HEK293 (cell line): ENCODE measurements at regions not wholly inside any gene's neighbourhood (a gene's known extent, or its start where the extent isn't known, plus 50 kb on each side); places are given as distances from the start of the nearest gene placed in this dataset.
"Not testable (repeated sequence)": the region's sequence is repeated elsewhere in the genome, so short reads cannot be mapped to it uniquely, and the experiment has no call there.

Experiments
- CTCF ChIA-PET: fragments of 350-600 bp; formaldehyde crosslinking; extraction: SDS; loops from one replicate; lab custom pipeline; 2021; ENCODE audit warnings: antibody characterized with exemption; lab: Yijun Ruan, JAX
- POLR2A ChIA-PET: fragments of 300-600 bp; formaldehyde crosslinking; extraction: SDS; loops from one replicate; lab custom pipeline; 2020; ENCODE audit warnings: antibody characterized with exemption, inconsistent platforms; lab: Yijun Ruan, JAX
- H3K27ac ChIP-seq: fragments of 200-500 bp; sonication (Bioruptor generic); 2 replicates; pipeline ENCODE4 v1.5.1; 2014; ENCODE audit warnings: low read depth, low read length, control low read depth, inconsistent platforms; ENCODE audit errors: extremely low read depth
- H3K36me3 ChIP-seq, 2 experiments: fragments of 200-500 bp in 1 of 2; sonication (Bioruptor generic) in 1 of 2; 1 replicate in 1 of 2; 2 replicates in 1 of 2; pipeline ENCODE4 v1.5.1; 2014 to 2017; ENCODE audit warnings: inconsistent platforms in 2 of 2, low read length in 2 of 2; ENCODE audit not compliant: control insufficient read depth in 2 of 2, insufficient read depth in 1 of 2
- H3K4me1 ChIP-seq: fragments of 200-500 bp; sonication (Bioruptor generic); 2 replicates; pipeline ENCODE4 v1.5.1; 2014; ENCODE audit warnings: mild to moderate bottlenecking, low read length, inconsistent platforms; ENCODE audit not compliant: control insufficient read depth, insufficient read depth
- H3K4me3 ChIP-seq: 2 replicates; pipeline ENCODE4 v1.5.1; 2011; ENCODE audit warnings: low read depth, mild to moderate bottlenecking, control low read depth, low read length, moderate library complexity
- H3K9me3 ChIP-seq: fragments of 200-500 bp; sonication (Bioruptor generic); 2 replicates; pipeline ENCODE4 v1.5.1; 2014; ENCODE audit warnings: low read depth, low read length, inconsistent platforms; ENCODE audit not compliant: control insufficient read depth, insufficient read depth
- EGR2 ChIP-seq: fragments of 450-650 bp; formaldehyde crosslinking; IDR thresholded peaks from 2 replicates; pipeline ENCODE4 v1.5.1; 2016; ENCODE audit warnings: low read depth, missing biosample characterization, missing genetic modification characterization
- GLIS1 ChIP-seq: fragments of 450-650 bp; formaldehyde crosslinking; IDR thresholded peaks from 2 replicates; pipeline ENCODE4 v1.5.1; 2016; ENCODE audit warnings: missing biosample characterization, missing genetic modification characterization
- KLF1 ChIP-seq: fragments of 450-650 bp; formaldehyde crosslinking; IDR thresholded peaks from 2 replicates; pipeline ENCODE4 v1.5.1; 2016; ENCODE audit warnings: missing biosample characterization, missing genetic modification characterization
- KLF10 ChIP-seq: fragments of 450-650 bp; IDR thresholded peaks from 2 replicates; pipeline ENCODE4 v1.5.1; 2018; ENCODE audit warnings: missing biosample characterization, mild to moderate bottlenecking, missing genetic modification characterization
- PRDM10 ChIP-seq: fragments of 450-650 bp; formaldehyde crosslinking; IDR thresholded peaks from 2 replicates; pipeline ENCODE4 v1.5.1; 2016; ENCODE audit warnings: missing biosample characterization, missing genetic modification characterization
- SCRT1 ChIP-seq: fragments of 450-650 bp; formaldehyde crosslinking; IDR thresholded peaks from 2 replicates; pipeline ENCODE4 v1.5.1; 2016; ENCODE audit warnings: missing biosample characterization, missing genetic modification characterization, borderline replicate concordance
- SP3 ChIP-seq: fragments of 450-650 bp; formaldehyde crosslinking; IDR thresholded peaks from 2 replicates; pipeline ENCODE4 v1.5.1; 2016; ENCODE audit warnings: missing biosample characterization, missing genetic modification characterization
- ZBTB21 ChIP-seq: fragments of 450-650 bp; formaldehyde crosslinking; IDR thresholded peaks from 2 replicates; pipeline ENCODE4 v1.5.1; 2017; ENCODE audit warnings: missing biosample characterization, missing genetic modification characterization
- ZIC2 ChIP-seq: fragments of 450-650 bp; formaldehyde crosslinking; IDR thresholded peaks from 2 replicates; pipeline ENCODE4 v1.5.1; 2016; ENCODE audit warnings: missing biosample characterization, missing genetic modification characterization
- ZNF133 ChIP-seq: fragments of 450-650 bp; formaldehyde crosslinking; IDR thresholded peaks from 2 replicates; pipeline ENCODE4 v1.5.1; 2016; ENCODE audit warnings: missing biosample characterization, missing genetic modification characterization
- ZNF140 ChIP-seq: fragments of 450-650 bp; formaldehyde crosslinking; IDR thresholded peaks from 2 replicates; pipeline ENCODE4 v1.5.1; 2016; ENCODE audit warnings: missing biosample characterization, missing genetic modification characterization
- ZNF211 ChIP-seq: fragments of 450-650 bp; formaldehyde crosslinking; IDR thresholded peaks from 2 replicates; pipeline ENCODE4 v1.5.1; 2016; ENCODE audit warnings: low read depth, missing biosample characterization, missing genetic modification characterization
- ZNF23 ChIP-seq: fragments of 450-650 bp; formaldehyde crosslinking; IDR thresholded peaks from 2 replicates; pipeline ENCODE4 v1.5.1; 2016; ENCODE audit warnings: missing biosample characterization, missing genetic modification characterization, borderline replicate concordance
- ZNF423 ChIP-seq: fragments of 450-650 bp; formaldehyde crosslinking; IDR thresholded peaks from 2 replicates; pipeline ENCODE4 v1.5.1; 2016; ENCODE audit warnings: missing biosample characterization, missing genetic modification characterization
- ZNF510 ChIP-seq: fragments of 450-650 bp; formaldehyde crosslinking; IDR thresholded peaks from 2 replicates; pipeline ENCODE4 v1.5.1; 2018; ENCODE audit warnings: mild to moderate bottlenecking, missing genetic modification characterization, missing biosample characterization; ENCODE audit not compliant: insufficient replicate concordance
- ZNF548 ChIP-seq: fragments of 450-650 bp; formaldehyde crosslinking; IDR thresholded peaks from 2 replicates; pipeline ENCODE4 v1.5.1; 2016; ENCODE audit warnings: missing biosample characterization, missing genetic modification characterization
- ZNF555 ChIP-seq: fragments of 450-650 bp; formaldehyde crosslinking; conservative IDR thresholded peaks from 2 replicates; pipeline ENCODE4 v1.5.1; 2017; ENCODE audit warnings: missing biosample characterization, mild to moderate bottlenecking, missing genetic modification characterization, inconsistent platforms
- ZNF658 ChIP-seq: fragments of 450-650 bp; formaldehyde crosslinking; IDR thresholded peaks from 2 replicates; pipeline ENCODE4; 2016; ENCODE audit warnings: missing biosample characterization, missing genetic modification characterization
- ZNF76 ChIP-seq: fragments of 450-650 bp; formaldehyde crosslinking; IDR thresholded peaks from 2 replicates; pipeline ENCODE4; 2016; ENCODE audit warnings: low read depth, missing biosample characterization, missing genetic modification characterization, borderline replicate concordance

DNA sequence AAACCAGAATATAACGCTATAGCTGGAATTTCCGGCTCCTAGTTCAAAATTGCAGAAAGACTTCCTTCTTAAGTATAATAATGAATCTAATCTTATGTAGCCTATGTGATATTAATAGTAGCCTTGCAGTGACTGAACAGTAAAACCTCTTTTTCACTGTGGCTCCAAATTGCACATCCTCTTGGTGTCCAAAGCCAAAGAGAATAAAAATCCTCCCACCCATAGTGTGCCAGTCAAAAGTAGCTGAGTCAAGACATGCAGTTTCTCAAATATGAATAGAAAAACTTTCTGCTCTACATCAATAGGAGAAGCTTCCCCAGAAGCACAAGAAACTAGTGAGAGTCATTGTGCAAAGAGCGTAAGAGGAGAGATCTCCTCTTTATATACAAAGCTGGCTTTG, 76.0 kb upstream of the PICALM start:
- Histone ChIP-seq H3K27ac (no peak overlapping the region), H3K4me1 (no peaks in the 10 kb centered on the region), H3K4me3 (no peak overlapping the region), H3K36me3 (no peaks in the 10 kb centered on the region), H3K9me3 (no peaks in the 10 kb centered on the region)
- ChIA-PET POLR2A (no interaction called here), CTCF (no interaction called here)
- TF ChIP-seq ZNF423 (tag by site-specific recombination) (no peak), PRDM10 (tag by site-specific recombination) (no peak), ZIC2 (tag by site-specific recombination) (no peak), ZNF555 (tag by site-specific recombination) (no peak), GLIS1 (no peak), KLF10 (tag by site-specific recombination) (no peak), ZNF76 (tag by site-specific recombination) (no peak), ZNF140 (tag by site-specific recombination) (no peak), ZNF23 (tag by site-specific recombination) (no peak), ZNF510 (tag by site-specific recombination) (no peak)

GRCh38 chr11:86144087-86144486, 75.2 kb upstream of the PICALM start:
- H3K9me3 ChIP-seq, H3K27ac ChIP-seq, POLR2A ChIA-PET, H3K4me1 ChIP-seq, H3K36me3 ChIP-seq, CTCF ChIA-PET, H3K4me3 ChIP-seq: not testable (repeated sequence)

GRCh38 chr11:86143087-86144030, 74.5 kb upstream of the PICALM start:
- Histone ChIP-seq H3K9me3 (no peaks in the 10 kb centered on the region), H3K36me3 (no peaks in the 10 kb centered on the region), H3K27ac (no peak overlapping the region), H3K4me3 (no peak overlapping the region), H3K4me1 (no peaks in the 10 kb centered on the region)
- ChIA-PET POLR2A (no interaction called here), CTCF (no interaction called here)
- TF ChIP-seq ZBTB21 (tag by site-specific recombination) (no peak), ZNF548 (tag by site-specific recombination) (no peak), ZNF658 (tag by site-specific recombination) (no peak), PRDM10 (tag by site-specific recombination) (no peak), SP3 (tag by site-specific recombination) (no peak), EGR2 (tag by site-specific recombination) (no peak), KLF1 (tag by site-specific recombination) (no peak), ZNF133 (tag by site-specific recombination) (no peak), ZNF211 (tag by site-specific recombination) (no peak), SCRT1 (tag by site-specific recombination) (no peak)
